Motor neuron (in vitro differentiated cells): ENCODE measurements at regions not wholly inside any gene's neighbourhood (a gene's known extent, or its start where the extent isn't known, plus 50 kb on each side); places are given as distances from the start of the nearest gene placed in this dataset.
"Not testable (repeated sequence)": the region's sequence is repeated elsewhere in the genome, so short reads cannot be mapped to it uniquely, and the experiment has no call there.

Experiments used
- ATAC-seq, 8 experiments: fragments of 200-7000 bp; cut with Tn5 transposase; replicated peaks in 6 of 8; 2 replicates each; pipeline ENCODE4 v1.8.0; 2021; ENCODE audit warnings: mild to moderate bottlenecking in 8 of 8, moderate library complexity in 8 of 8
- H3K27ac ChIP-seq, 2 donors: fragments of 250-450 bp; sonication (Bioruptor Pico); 2 replicates each; pipeline ENCODE4 v1.9.0; 2021; ENCODE audit warnings: antibody characterized with exemption in 2 of 2, mild to moderate bottlenecking in 2 of 2, moderate library complexity in 1 of 2
- H3K4me1 ChIP-seq, 2 donors: fragments of 250-450 bp; sonication (Bioruptor Pico); replicated peaks in 1 of 2; 2 replicates each; pipeline ENCODE4 v1.6.1; 2021; ENCODE audit warnings: antibody characterized with exemption in 2 of 2, mild to moderate bottlenecking in 2 of 2, moderate library complexity in 1 of 2
- H3K4me3 ChIP-seq, 5 donors: fragments of 250-450 bp; sonication (Bioruptor Pico); 2 replicates each; pipeline ENCODE4 v1.9.0; 2021; ENCODE audit warnings: antibody characterized with exemption in 5 of 5, mild to moderate bottlenecking in 5 of 5, moderate library complexity in 4 of 5
- WGBS, 10 experiments: fragments of 450-650 bp; shearing (Covaris generic); methylation state at CpG; one replicate each; pipeline ENCODE4 v1.0.0; 2022; 5-methylcytosine and 5-hydroxymethylcytosine counted together
- in situ Hi-C, 9 experiments: fragments of 400-800 bp; cut with MboI; loops; one replicate each; pipeline ENCODE4 v1.15.0; 2021; ENCODE audit warnings: low sequenced_read_pairs in 9 of 9, low pct_unique_long_range_greater_than_20kb in 2 of 9; ENCODE audit not compliant: unreplicated experiment in 9 of 9

GRCh38 chr7:86453454-86453853 is 190.3 kb upstream of the GRM3 start:
- Histone ChIP-seq H3K4me3 (no peak overlapping the region), H3K27ac (no peak overlapping the region), H3K4me1 (no peaks in the 10 kb centered on the region)
- in situ Hi-C loops = loop anchor here in 3 of 9 experiments (25.0 kb wide), 1 partner anchor 566 kb away; no protein-coding TSS in a partner anchor
- no peak for ATAC-seq
- 50 to 100% (median 100%) methylated on average over 1 of the region's 1 CpG; no CpG with 5 or more reads in 3 of the 10 experiments for WGBS, 10 experiments

- 0 to 91% (median 60%) methylated on average over 1 to 3 of the region's 3 CpGs for WGBS, 10 experiments
- Histone ChIP-seq H3K4me1 (no peaks in the 10 kb centered on the region), H3K27ac (no peak overlapping the region), H3K4me3 (no peak overlapping the region)
- ATAC-seq = no peak
- in situ Hi-C loops = no loop called here
Observed at GRCh38 chr7:86448856-86449255, 194.9 kb upstream of the GRM3 start.

GRCh38 chr7:86445285-86445684 is 198.4 kb upstream of the GRM3 start:
- Histone ChIP-seq H3K4me3 (no peak overlapping the region), H3K4me1 (no peaks in the 10 kb centered on the region), H3K27ac (no peak overlapping the region)
- in situ Hi-C loops = no loop called here
- ATAC-seq = no peak

GRCh38 chr7:86444245-86444644 is 199.5 kb upstream of the GRM3 start:
- ATAC-seq = no peak
- H3K4me3 ChIP-seq = no peak overlapping the region
- 25 to 100% (median 83%) methylated on average over 1 to 2 of the region's 2 CpGs; no CpG with 5 or more reads in 1 of the 10 experiments for WGBS, 10 experiments
- in situ Hi-C loops = no loop called here
- no peaks in the 10 kb centered on the region for H3K4me1 ChIP-seq
- no peak overlapping the region for H3K27ac ChIP-seq

GRCh38 chr7:86440420-86440819 is 203.3 kb upstream of the GRM3 start:
- in situ Hi-C loops = not testable (repeated sequence)

GRCh38 chr7:86437951-86438450 is 205.7 kb upstream of the GRM3 start:
- WGBS, 10 experiments = 6 to 78% (median 63%) methylated on average over 1 to 2 of the region's 2 CpGs
- no peak for ATAC-seq

More at GRCh38 chr7:86440420-86440819, 203.3 kb upstream of the GRM3 start:
- not testable (repeated sequence) for H3K4me1 ChIP-seq, H3K4me3 ChIP-seq, ATAC-seq, H3K27ac ChIP-seq
- 100% methylated on average over 1 to 3 of the region's 29 CpGs; no CpG with 5 or more reads in 7 of the 10 experiments for WGBS, 10 experiments

GRCh38 chr7:86431761-86432160 is 211.9 kb upstream of the GRM3 start:
- in situ Hi-C loops = no loop called here
- H3K4me1 ChIP-seq = no peaks in the 10 kb centered on the region
- ATAC-seq = no peak
- H3K4me3 ChIP-seq = no peak overlapping the region
- H3K27ac ChIP-seq = no peak overlapping the region
- 0 to 100% (median 68%) methylated on average over 1 to 4 of the region's 4 CpGs for WGBS, 10 experiments

More at GRCh38 chr7:86437951-86438450, 205.7 kb upstream of the GRM3 start:
- H3K27ac ChIP-seq = no peak overlapping the region
- H3K4me1 ChIP-seq = no peaks in the 10 kb centered on the region
- no peak overlapping the region for H3K4me3 ChIP-seq
- in situ Hi-C loops = no loop called here

GRCh38 chr7:86411814-86412213 is 231.9 kb upstream of the GRM3 start:
- ATAC-seq = peak in 2 of 8 experiments; percentile 64 to 90
- Histone ChIP-seq H3K27ac (no peak overlapping the region), H3K4me3 (no peak overlapping the region), H3K4me1 (no peaks in the 10 kb centered on the region)
- WGBS, 10 experiments = 6 to 80% (median 46%) methylated on average over 1 to 2 of the region's 2 CpGs; no CpG with 5 or more reads in 3 of the 10 experiments
- in situ Hi-C loops = no loop called here

GRCh38 chr7:86407291-86407690 is 236.4 kb upstream of the GRM3 start:
- H3K4me1 ChIP-seq = no peaks in the 10 kb centered on the region
- 2 to 77% (median 47%) methylated on average over 3 to 7 of the region's 7 CpGs; no CpG with 5 or more reads in 1 of the 10 experiments for WGBS, 10 experiments
- no peak overlapping the region for H3K27ac ChIP-seq
- ATAC-seq = no peak
- H3K4me3 ChIP-seq = no peak overlapping the region
- in situ Hi-C loops = no loop called here

GRCh38 chr7:86391813-86392212 is 251.9 kb upstream of the GRM3 start:
- ATAC-seq = no peak
- WGBS, 10 experiments = 0 to 82% (median 45%) methylated on average over 1 to 5 of the region's 6 CpGs; no CpG with 5 or more reads in 2 of the 10 experiments
- Histone ChIP-seq H3K4me3 (no peak overlapping the region), H3K4me1 (no peaks in the 10 kb centered on the region), H3K27ac (no peak overlapping the region)
- in situ Hi-C loops = no loop called here

GRCh38 chr7:86375602-86376001 is 268.1 kb upstream of the GRM3 start:
- H3K27ac ChIP-seq, ATAC-seq, H3K4me1 ChIP-seq, in situ Hi-C loops, H3K4me3 ChIP-seq: not testable (repeated sequence)
- WGBS, 10 experiments = 0 to 100% (median 100%) methylated on average over 1 to 3 of the region's 10 CpGs; no CpG with 5 or more reads in 7 of the 10 experiments

GRCh38 chr7:86372262-86372661 is 271.4 kb upstream of the GRM3 start:
- Histone ChIP-seq H3K4me3 (no peak overlapping the region), H3K4me1 (no peaks in the 10 kb centered on the region), H3K27ac (no peak overlapping the region)
- 9 to 84% (median 46%) methylated on average over 1 to 3 of the region's 3 CpGs for WGBS, 10 experiments
- no peak for ATAC-seq
- in situ Hi-C loops = no loop called here

GRCh38 chr7:86366946-86367345 is 276.8 kb upstream of the GRM3 start:
- no peak for ATAC-seq
- Histone ChIP-seq H3K4me1 (no peaks in the 10 kb centered on the region), H3K27ac (no peak overlapping the region), H3K4me3 (no peak overlapping the region)
- in situ Hi-C loops = no loop called here

- 0 to 40% methylated on average over 1 to 3 of the region's 14 CpGs; no CpG with 5 or more reads in 8 of the 10 experiments for WGBS, 10 experiments
- in situ Hi-C loops, ATAC-seq, H3K4me1 ChIP-seq: not testable (repeated sequence)
- Histone ChIP-seq H3K4me3 (peak overlapping the region; percentile 11 to 35 (median 28)), H3K27ac (peak overlapping the region in 1 of 2 donors; percentile 51)
Observed at GRCh38 chr7:86340407-86340806, 303.3 kb upstream of the GRM3 start.
